Epithelial cell of proximal tubule (primary cell): ENCODE measurements at regions not wholly inside any gene's neighbourhood (a gene's known extent, or its start where the extent isn't known, plus 50 kb on each side); places are given as distances from the start of the nearest gene placed in this dataset.

ENCODE experiments used
- DNase-seq: peaks from one replicate; pipeline ENCODE4 v3.0.0-alpha.2; 2011; ENCODE audit warnings: low read depth
- H3K4me3 ChIP-seq: 2 replicates; pipeline ENCODE4 v1.5.1; 2011; ENCODE audit warnings: low read depth, mild to moderate bottlenecking, low read length
- CTCF ChIP-seq: conservative IDR thresholded peaks from 2 replicates; pipeline ENCODE4 v1.5.1; 2012; ENCODE audit warnings: low read depth, mild to moderate bottlenecking, low read length

GRCh38 chr4:137694138-137694537, 161.8 kb upstream of the PCDH18 start:
- no peak overlapping the region for H3K4me3 ChIP-seq
- DNase-seq: no peak
- no peak for TF ChIP-seq CTCF

- H3K4me3 ChIP-seq: no peak overlapping the region
- no peak for TF ChIP-seq CTCF
- no peak for DNase-seq
Observed at GRCh38 chr4:137693641-137694040, 161.3 kb upstream of the PCDH18 start.

- no peak for DNase-seq
- no peak overlapping the region for H3K4me3 ChIP-seq
- TF ChIP-seq CTCF: no peak
Observed at GRCh38 chr4:137692205-137692604, 159.9 kb upstream of the PCDH18 start.

- no peak for TF ChIP-seq CTCF
- DNase-seq: no peak
- H3K4me3 ChIP-seq: no peak overlapping the region
Observed at GRCh38 chr4:137688651-137689050, 156.4 kb upstream of the PCDH18 start.

GRCh38 chr4:137685357-137685756, 153.1 kb upstream of the PCDH18 start:
- no peak for TF ChIP-seq CTCF
- no peak for DNase-seq

GRCh38 chr4:137681081-137681480, 148.8 kb upstream of the PCDH18 start:
- no peak for DNase-seq
- H3K4me3 ChIP-seq: no peak overlapping the region
- no peak for TF ChIP-seq CTCF

More at GRCh38 chr4:137685357-137685756, 153.1 kb upstream of the PCDH18 start:
- no peak overlapping the region for H3K4me3 ChIP-seq

- TF ChIP-seq CTCF: no peak
- H3K4me3 ChIP-seq: no peak overlapping the region
- DNase-seq: peak; percentile 55
Observed at GRCh38 chr4:137678796-137679195, 146.5 kb upstream of the PCDH18 start.
